ENCODE measurements at regions not wholly inside any gene's neighbourhood (a gene's known extent, or its start where the extent isn't known, plus 50 kb on each side); places are given as distances from the start of the nearest gene placed in this dataset.

GRCh38 chr4:125365731-125366130, 51.0 kb downstream of the FAT4 start:
- no peak for DNase-seq (ENCODE audit: low read depth in 2 of 2)

GRCh38 chr4:125368146-125368545, 53.4 kb downstream of the FAT4 start:
- DNase-seq (ENCODE audit: low read depth in 2 of 2) = peak; percentile 62 to 67

GRCh38 chr4:125368671-125369081, 53.9 kb downstream of the FAT4 start:
- DNase-seq (ENCODE audit: low read depth in 2 of 2) = peak; percentile 35 to 61

GRCh38 chr4:125369098-125369497, 54.3 kb downstream of the FAT4 start:
- no peak for DNase-seq (ENCODE audit: low read depth in 2 of 2)

GRCh38 chr4:125370478-125370877, 55.7 kb downstream of the FAT4 start:
- no peak for DNase-seq (ENCODE audit: low read depth in 2 of 2)

- DNase-seq (ENCODE audit: low read depth in 2 of 2) = peak in 1 of 2 donors; percentile 14
Measured at GRCh38 chr4:125382995-125383394, 68.2 kb downstream of the FAT4 start.

GRCh38 chr4:125387770-125388169, 73.0 kb downstream of the FAT4 start:
- no peak for DNase-seq (ENCODE audit: low read depth in 2 of 2)

GRCh38 chr4:125388613-125389012, 73.9 kb downstream of the FAT4 start:
- DNase-seq (ENCODE audit: low read depth in 2 of 2) = peak; percentile 63 to 78

- peak; percentile 80 to 89 for DNase-seq (ENCODE audit: low read depth in 2 of 2)
Measured at GRCh38 chr4:125389713-125390112, 75.0 kb downstream of the FAT4 start.

- DNase-seq (ENCODE audit: low read depth in 2 of 2) = peak; percentile 74 to 95
Measured at GRCh38 chr4:125390126-125390525, 75.4 kb downstream of the FAT4 start.

GRCh38 chr4:125390727-125391126, 76.0 kb downstream of the FAT4 start:
- DNase-seq (ENCODE audit: low read depth in 2 of 2) = no peak

GRCh38 chr4:125392694-125393093, 77.9 kb downstream of the FAT4 start:
- no peak for DNase-seq (ENCODE audit: low read depth in 2 of 2)

GRCh38 chr4:125393825-125394224, 79.1 kb downstream of the FAT4 start:
- DNase-seq (ENCODE audit: low read depth in 2 of 2) = no peak

GRCh38 chr4:125397226-125397625, 82.5 kb downstream of the FAT4 start:
- DNase-seq (ENCODE audit: low read depth in 2 of 2) = peak in 1 of 2 donors; percentile 73

GRCh38 chr4:125398263-125399002, 83.7 kb downstream of the FAT4 start:
- no peak for DNase-seq (ENCODE audit: low read depth in 2 of 2)

- no peak for DNase-seq (ENCODE audit: low read depth in 2 of 2)
Measured at GRCh38 chr4:125400756-125401155, 86.0 kb downstream of the FAT4 start.

GRCh38 chr4:125401784-125402183, 87.0 kb downstream of the FAT4 start:
- no peak for DNase-seq (ENCODE audit: low read depth in 2 of 2)

GRCh38 chr4:125420526-125420925, 105.8 kb downstream of the FAT4 start:
- no peak for DNase-seq (ENCODE audit: low read depth in 2 of 2)

GRCh38 chr4:125421547-125421946, 106.8 kb downstream of the FAT4 start:
- peak; percentile 25 to 45 for DNase-seq (ENCODE audit: low read depth in 2 of 2)

GRCh38 chr4:125423124-125423523, 108.4 kb downstream of the FAT4 start:
- DNase-seq (ENCODE audit: low read depth in 2 of 2) = no peak

- no peak for DNase-seq (ENCODE audit: low read depth in 2 of 2)
Measured at GRCh38 chr4:125428832-125429231, 114.1 kb downstream of the FAT4 start.

- DNase-seq (ENCODE audit: low read depth in 2 of 2) = no peak
Measured at GRCh38 chr4:125430086-125430485, 115.3 kb downstream of the FAT4 start.

- DNase-seq (ENCODE audit: low read depth in 2 of 2) = peak; percentile 16 to 20
Measured at GRCh38 chr4:125432078-125432477, 117.3 kb downstream of the FAT4 start.

GRCh38 chr4:125433453-125433852, 118.7 kb downstream of the FAT4 start:
- peak; percentile 39 to 45 for DNase-seq (ENCODE audit: low read depth in 2 of 2)

Measured in lung microvascular endothelial cell (primary cell).